Gastrocnemius medialis (tissue), 4 donors: ENCODE measurements at regions not wholly inside any gene's neighbourhood (a gene's known extent, or its start where the extent isn't known, plus 50 kb on each side); places are given as distances from the start of the nearest gene placed in this dataset.

Experiments used
- POLR2A ChIP-seq, 2 donors: fragments of 450-650 bp; IDR thresholded peaks; one replicate each; pipeline ENCODE4 v1.6.1; 2017; ENCODE audit warnings: antibody characterized with exemption in 2 of 2, mild to moderate bottlenecking in 2 of 2, moderate library complexity in 2 of 2
- TF ChIP-seq, protein P1 (sequence below), 5 experiments: fragments of 450-650 bp in 3 of 5; fragments of 200-600 bp in 2 of 5; sonication (generic) in 2 of 5; IDR thresholded peaks in 4 of 5; conservative IDR thresholded peaks in 1 of 5; 1 replicate in 4 of 5; 2 replicates in 1 of 5; pipeline ENCODE4 v1.5.1; 2016 to 2019; ENCODE audit warnings: antibody characterized with exemption in 5 of 5, mild to moderate bottlenecking in 3 of 5, moderate library complexity in 3 of 5

DNA sequence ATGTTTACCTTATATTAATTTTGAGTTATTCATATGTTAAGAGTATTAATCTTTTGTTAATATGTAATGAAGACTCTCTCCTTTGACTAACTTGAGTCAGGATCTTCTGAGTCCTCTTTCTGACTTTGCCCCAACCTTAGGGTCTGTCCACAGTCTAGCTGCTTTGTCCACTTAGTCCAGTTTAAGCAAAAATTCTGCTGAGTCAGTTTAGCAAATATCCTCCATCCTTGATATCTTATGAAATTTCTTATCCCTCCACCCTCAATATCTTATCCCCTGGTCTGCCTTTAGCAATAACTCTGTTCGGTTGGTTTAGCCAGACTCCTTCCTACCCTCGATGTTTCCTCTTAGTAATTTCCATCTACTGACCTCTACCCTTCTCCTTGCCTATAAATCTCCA lies 91.7 kb downstream of the DIPK2A start:
- TF ChIP-seq, protein P1, sequence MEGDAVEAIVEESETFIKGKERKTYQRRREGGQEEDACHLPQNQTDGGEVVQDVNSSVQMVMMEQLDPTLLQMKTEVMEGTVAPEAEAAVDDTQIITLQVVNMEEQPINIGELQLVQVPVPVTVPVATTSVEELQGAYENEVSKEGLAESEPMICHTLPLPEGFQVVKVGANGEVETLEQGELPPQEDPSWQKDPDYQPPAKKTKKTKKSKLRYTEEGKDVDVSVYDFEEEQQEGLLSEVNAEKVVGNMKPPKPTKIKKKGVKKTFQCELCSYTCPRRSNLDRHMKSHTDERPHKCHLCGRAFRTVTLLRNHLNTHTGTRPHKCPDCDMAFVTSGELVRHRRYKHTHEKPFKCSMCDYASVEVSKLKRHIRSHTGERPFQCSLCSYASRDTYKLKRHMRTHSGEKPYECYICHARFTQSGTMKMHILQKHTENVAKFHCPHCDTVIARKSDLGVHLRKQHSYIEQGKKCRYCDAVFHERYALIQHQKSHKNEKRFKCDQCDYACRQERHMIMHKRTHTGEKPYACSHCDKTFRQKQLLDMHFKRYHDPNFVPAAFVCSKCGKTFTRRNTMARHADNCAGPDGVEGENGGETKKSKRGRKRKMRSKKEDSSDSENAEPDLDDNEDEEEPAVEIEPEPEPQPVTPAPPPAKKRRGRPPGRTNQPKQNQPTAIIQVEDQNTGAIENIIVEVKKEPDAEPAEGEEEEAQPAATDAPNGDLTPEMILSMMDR (IDR thresholded peaks at IDR 0.05 in 4 of 5, conservative IDR thresholded peaks at IDR 0.05 in 1 of 5), result no peak
- no peak for TF ChIP-seq POLR2A (IDR thresholded peaks at IDR 0.05)
